PC-9 (cell line): ENCODE measurements at regions not wholly inside any gene's neighbourhood (a gene's known extent, or its start where the extent isn't known, plus 50 kb on each side); places are given as distances from the start of the nearest gene placed in this dataset.

Source experiments
- BruUV-seq: library from RNA; stranded (reverse); fragments of 400-500 nt; replicated peaks from 2 replicates; lab custom pipeline; 2021; lab: Mats Ljungman, UMichigan
- CTCF ChIA-PET: fragments of 300-600 bp; sonication (Branson Sonifier 250); formaldehyde crosslinking; loops from one replicate; lab custom pipeline; 2022; ENCODE audit warnings: antibody characterized with exemption; lab: Charles Lee
- POLR2A ChIA-PET: fragments of 300-600 bp; sonication (Branson Sonifier 250); formaldehyde crosslinking; loops from one replicate; lab custom pipeline; 2022; ENCODE audit warnings: antibody characterized with exemption; ENCODE audit not compliant: unreplicated experiment; lab: Charles Lee
- DNase-seq, 2 experiments: peaks; one replicate each; pipeline versions ENCODE4 v3.0.0 to v3.0.0-alpha.2; 2015 to 2022; ENCODE audit warnings: mixed read lengths in 1 of 2
- H2AFZ ChIP-seq: fragments of 200-600 bp; sonication (generic); 2 replicates; pipeline ENCODE4 v1.8.1; 2017; ENCODE audit warnings: antibody characterized with exemption
- H3F3A ChIP-seq: fragments of 200-600 bp; sonication (generic); 2 replicates; pipeline ENCODE4 v1.8.1; 2017; ENCODE audit warnings: antibody characterized with exemption, mild to moderate bottlenecking, low read depth; ENCODE audit not compliant: insufficient read depth
- H3K27ac ChIP-seq: fragments of 200-600 bp; sonication (generic); 2 replicates; pipeline ENCODE4 v1.6.1; 2016; ENCODE audit warnings: mixed run types
- H3K27me3 ChIP-seq: fragments of 200-600 bp; sonication (generic); 2 replicates; pipeline ENCODE4 v1.6.1; 2016; ENCODE audit warnings: low read depth, mixed run types; ENCODE audit not compliant: insufficient read depth
- H3K36me3 ChIP-seq: fragments of 200-600 bp; sonication (generic); 2 replicates; pipeline ENCODE4 v1.6.1; 2016; ENCODE audit warnings: low read depth, mixed run types
- H3K4me1 ChIP-seq: fragments of 200-600 bp; sonication (generic); replicated peaks from 2 replicates; pipeline ENCODE4 v1.6.1; 2016; ENCODE audit warnings: mixed run types; ENCODE audit not compliant: insufficient read depth
- H3K4me2 ChIP-seq: fragments of 200-600 bp; sonication (generic); 2 replicates; pipeline ENCODE4 v1.6.1; 2017; ENCODE audit warnings: mixed run types
- H3K4me3 ChIP-seq: fragments of 200-600 bp; sonication (generic); 2 replicates; pipeline ENCODE4 v1.6.1; 2016; ENCODE audit warnings: mixed run types
- H3K79me2 ChIP-seq: fragments of 200-600 bp; sonication (generic); 2 replicates; pipeline ENCODE4 v1.6.1; 2017; ENCODE audit warnings: low read depth, mixed run types
- H3K9me2 ChIP-seq: fragments of 200-600 bp; sonication (generic); 2 replicates; pipeline ENCODE4 v1.8.1; 2017; ENCODE audit warnings: mild to moderate bottlenecking; ENCODE audit not compliant: insufficient read depth
- H3K9me3 ChIP-seq: fragments of 200-600 bp; sonication (generic); 2 replicates; pipeline ENCODE4 v1.8.1; 2016; ENCODE audit warnings: low read depth; ENCODE audit not compliant: insufficient read depth
- H4K20me1 ChIP-seq: fragments of 200-600 bp; sonication (generic); 2 replicates; pipeline ENCODE4 v1.8.1; 2017; ENCODE audit not compliant: insufficient read depth
- EZH2 ChIP-seq: fragments of 200-600 bp; sonication (generic); IDR thresholded peaks from 2 replicates; pipeline ENCODE4 v1.8.0; 2017; ENCODE audit warnings: antibody characterized with exemption, low read depth
- intact Hi-C: fragments of 100-400 bp; cut with micrococcal nuclease; formaldehyde crosslinking; loops from one replicate; pipeline ENCODE4 v1.10.0; 2022; ENCODE audit not compliant: unreplicated experiment
- TF ChIP-seq, protein P1 (sequence below): fragments of 200-600 bp; sonication (generic); conservative IDR thresholded peaks from 2 replicates; pipeline ENCODE4 v1.6.1; 2017; ENCODE audit warnings: mixed run types, antibody characterized with exemption, mild to moderate bottlenecking, moderate library complexity

DNA sequence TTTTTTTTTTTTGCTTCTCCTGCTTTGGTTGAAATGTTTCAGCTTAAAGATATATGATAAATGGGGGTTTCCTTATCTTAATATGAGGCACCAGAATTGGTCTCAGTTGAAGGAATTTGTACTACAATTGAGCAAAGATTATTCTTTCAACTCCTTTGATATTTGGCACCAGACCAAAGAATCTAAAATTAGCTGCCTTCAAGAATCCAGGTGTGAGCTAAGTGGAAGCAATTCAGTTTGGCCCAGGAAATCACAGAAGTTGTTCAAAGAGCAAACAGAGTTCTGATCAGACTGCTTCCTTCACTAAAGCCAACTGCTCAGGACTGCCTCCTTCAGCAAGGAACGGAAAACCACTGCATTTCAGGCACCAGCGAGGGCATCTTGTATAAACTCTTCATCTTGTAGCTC is 68.3 kb upstream of the BCAR3 start:
- Histone ChIP-seq H3K79me2 (peaks cover 55% of the 10 kb centered on the region), H4K20me1 (no peaks in the 10 kb centered on the region), H3K4me1 (peaks cover 53% of the 10 kb centered on the region), H3K9me3 (peaks cover 39% of the 10 kb centered on the region), H3K9me2 (no peaks in the 10 kb centered on the region), H3K4me2 (peak overlapping the region; percentile 16; the same call in 1 of the 2 replicates), H3K36me3 (peaks cover 66% of the 10 kb centered on the region), H3K27ac (peak overlapping the region; percentile 49), H3F3A (peaks cover 96% of the 10 kb centered on the region), H3K27me3 (no peaks in the 10 kb centered on the region), H3K4me3 (no peak overlapping the region), H2AFZ (no peak overlapping the region)
- BruUV-seq = no TSS peak
- intact Hi-C loops = no loop called here
- no peak for TF ChIP-seq EZH2
- TF ChIP-seq, protein P1, sequence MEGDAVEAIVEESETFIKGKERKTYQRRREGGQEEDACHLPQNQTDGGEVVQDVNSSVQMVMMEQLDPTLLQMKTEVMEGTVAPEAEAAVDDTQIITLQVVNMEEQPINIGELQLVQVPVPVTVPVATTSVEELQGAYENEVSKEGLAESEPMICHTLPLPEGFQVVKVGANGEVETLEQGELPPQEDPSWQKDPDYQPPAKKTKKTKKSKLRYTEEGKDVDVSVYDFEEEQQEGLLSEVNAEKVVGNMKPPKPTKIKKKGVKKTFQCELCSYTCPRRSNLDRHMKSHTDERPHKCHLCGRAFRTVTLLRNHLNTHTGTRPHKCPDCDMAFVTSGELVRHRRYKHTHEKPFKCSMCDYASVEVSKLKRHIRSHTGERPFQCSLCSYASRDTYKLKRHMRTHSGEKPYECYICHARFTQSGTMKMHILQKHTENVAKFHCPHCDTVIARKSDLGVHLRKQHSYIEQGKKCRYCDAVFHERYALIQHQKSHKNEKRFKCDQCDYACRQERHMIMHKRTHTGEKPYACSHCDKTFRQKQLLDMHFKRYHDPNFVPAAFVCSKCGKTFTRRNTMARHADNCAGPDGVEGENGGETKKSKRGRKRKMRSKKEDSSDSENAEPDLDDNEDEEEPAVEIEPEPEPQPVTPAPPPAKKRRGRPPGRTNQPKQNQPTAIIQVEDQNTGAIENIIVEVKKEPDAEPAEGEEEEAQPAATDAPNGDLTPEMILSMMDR = no peak; the same call in 1 of the 2 replicates
- ChIA-PET POLR2A (interaction anchor here (0.8 to 1.0 kb wide), 2 partner anchors 47 to 68 kb away, joined by 3 to 7 read pairs; partner anchors contain the start of gene BCAR3), CTCF (interaction anchor here (0.6 to 1.2 kb wide), 4 partner anchors 10 to 405 kb away, joined by 3 to 10 read pairs (median 7); no protein-coding TSS in a partner anchor)
- peak in 1 of 2 experiments; percentile 82 for DNase-seq

DNA sequence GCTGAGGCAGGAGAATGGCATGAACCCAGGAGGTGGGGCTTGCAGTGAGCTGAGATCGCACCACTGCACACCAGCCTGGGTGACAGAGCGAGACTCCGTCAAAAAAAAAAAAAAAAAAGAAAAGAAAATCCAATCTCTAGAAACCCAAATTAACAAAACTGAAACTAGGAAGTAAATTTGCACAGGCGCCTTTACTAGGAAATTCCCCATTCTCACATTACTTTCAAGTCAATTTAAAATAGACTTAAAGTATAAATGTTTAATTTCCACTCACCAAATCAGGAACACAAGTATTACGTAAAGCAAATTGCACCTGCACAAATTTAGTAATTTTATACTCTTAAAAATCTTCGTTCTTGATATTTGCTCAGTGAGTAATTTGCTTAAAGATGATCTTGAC is 67.8 kb upstream of the BCAR3 start:
- Histone ChIP-seq H3K27me3 (no peaks in the 10 kb centered on the region), H2AFZ (no peak overlapping the region), H3K27ac (peak overlapping the region; percentile 49), H3K9me2 (no peaks in the 10 kb centered on the region), H3K4me2 (peak overlapping the region; percentile 16; the same call in 1 of the 2 replicates), H3K36me3 (peaks cover 63% of the 10 kb centered on the region), H3K9me3 (peaks cover 39% of the 10 kb centered on the region), H4K20me1 (no peaks in the 10 kb centered on the region), H3F3A (peaks cover 92% of the 10 kb centered on the region), H3K4me1 (peaks cover 49% of the 10 kb centered on the region), H3K79me2 (peaks cover 51% of the 10 kb centered on the region), H3K4me3 (no peak overlapping the region)
- no TSS peak for BruUV-seq
- TF ChIP-seq EZH2 = no peak
- TF ChIP-seq, protein P1 = no peak
- CTCF ChIA-PET = interaction anchor here (0.6 to 1.2 kb wide), 4 partner anchors 10 to 404 kb away, joined by 3 to 10 read pairs (median 7); no protein-coding TSS in a partner anchor
- intact Hi-C loops = no loop called here
- no peak for DNase-seq
- POLR2A ChIA-PET = interaction anchor here (1.0 kb wide), 1 partner anchor 68 kb away, joined by 7 read pairs; the partner anchor contains the start of gene BCAR3

DNA sequence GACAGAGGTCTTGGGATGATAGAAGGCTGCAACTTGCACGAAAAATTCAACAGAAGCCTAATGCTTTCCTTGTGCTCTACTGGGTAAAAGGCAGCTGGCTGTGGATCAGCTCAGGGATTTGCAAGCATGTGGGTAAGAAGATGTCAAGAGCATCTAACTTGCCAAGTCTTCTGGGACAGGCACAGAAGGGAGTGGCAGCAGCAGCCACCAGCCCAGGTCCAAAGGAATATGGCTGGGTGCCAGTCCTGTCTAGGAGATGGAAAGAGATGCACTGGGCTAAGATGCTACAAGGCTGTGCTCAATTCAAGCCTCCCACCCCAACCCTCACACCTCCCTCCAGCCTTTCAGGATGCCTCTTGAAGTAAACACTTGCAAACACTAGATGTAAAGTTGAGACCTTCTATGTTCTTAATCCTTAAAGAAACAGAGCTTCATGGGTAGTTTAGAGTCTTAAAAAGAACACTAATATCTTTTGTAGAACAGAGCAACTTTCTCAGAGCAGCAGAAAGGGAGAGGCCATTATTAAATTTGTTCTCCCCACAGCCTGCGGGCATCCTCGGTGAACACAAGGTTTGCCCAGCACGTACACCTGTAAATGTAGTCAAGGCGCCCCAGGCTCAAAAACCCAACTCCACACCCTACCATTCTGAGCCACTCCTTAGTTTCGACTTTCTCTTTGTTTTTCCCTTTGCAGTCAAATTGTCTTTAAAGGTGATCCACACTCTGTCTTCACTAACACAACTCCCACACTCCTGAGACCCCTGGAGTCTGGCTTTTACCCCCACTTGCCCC is 64.6 kb upstream of the BCAR3 start:
- POLR2A ChIA-PET = no interaction called here
- Histone ChIP-seq H3K4me3 (no peak overlapping the region), H3K27me3 (no peaks in the 10 kb centered on the region), H2AFZ (no peak overlapping the region), H3K27ac (no peak overlapping the region), H3K4me2 (no peak overlapping the region), H3K79me2 (peaks cover 20% of the 10 kb centered on the region), H3K9me2 (no peaks in the 10 kb centered on the region), H4K20me1 (no peaks in the 10 kb centered on the region), H3K9me3 (peaks cover 39% of the 10 kb centered on the region), H3K4me1 (peaks cover 18% of the 10 kb centered on the region), H3K36me3 (peaks cover 30% of the 10 kb centered on the region), H3F3A (peaks cover 83% of the 10 kb centered on the region)
- CTCF ChIA-PET = no interaction called here
- TF ChIP-seq, protein P1 = no peak
- no peak for TF ChIP-seq EZH2
- DNase-seq = no peak
- BruUV-seq = no TSS peak
- intact Hi-C loops = no loop called here
